Right atrium auricular region (tissue), 2 donors: ENCODE measurements at regions not wholly inside any gene's neighbourhood (a gene's known extent, or its start where the extent isn't known, plus 50 kb on each side); places are given as distances from the start of the nearest gene placed in this dataset.

Experiments
- DNase-seq: peaks from one replicate; pipeline ENCODE4 v3.0.0-alpha.2; 2019; ENCODE audit warnings: low spot score
- H3K27ac ChIP-seq, 2 donors: fragments of 200-600 bp; sonication (generic); 1 replicate in 1 of 2; 2 replicates in 1 of 2; pipeline ENCODE4 v1.5.1; 2016 to 2019
- H3K27me3 ChIP-seq, 2 donors: fragments of 200-600 bp; sonication (generic); one replicate each; pipeline versions ENCODE4 v1.5.1 to v1.6.0; 2017 to 2019
- H3K36me3 ChIP-seq: fragments of 200-600 bp; sonication (generic); one replicate; pipeline ENCODE4 v1.5.1; 2016
- H3K4me1 ChIP-seq, 2 donors: fragments of 200-600 bp; sonication (generic); one replicate each; pipeline versions ENCODE4 v1.5.1 to v1.6.0; 2017 to 2019
- H3K4me3 ChIP-seq, 2 donors: fragments of 200-600 bp; sonication (generic); 1 replicate in 1 of 2; 2 replicates in 1 of 2; pipeline ENCODE4 v1.5.1; 2017 to 2019; ENCODE audit warnings: mild to moderate bottlenecking in 1 of 2, moderate library complexity in 1 of 2
- H3K9me3 ChIP-seq, 2 donors: fragments of 200-600 bp; sonication (generic); one replicate each; pipeline ENCODE4 v1.5.1; 2019
- TF ChIP-seq, protein P1 (sequence below), 2 donors: fragments of 200-600 bp; sonication (generic); IDR thresholded peaks; one replicate each; pipeline ENCODE4 v1.5.1; 2019; ENCODE audit warnings: antibody characterized with exemption in 2 of 2

DNA sequence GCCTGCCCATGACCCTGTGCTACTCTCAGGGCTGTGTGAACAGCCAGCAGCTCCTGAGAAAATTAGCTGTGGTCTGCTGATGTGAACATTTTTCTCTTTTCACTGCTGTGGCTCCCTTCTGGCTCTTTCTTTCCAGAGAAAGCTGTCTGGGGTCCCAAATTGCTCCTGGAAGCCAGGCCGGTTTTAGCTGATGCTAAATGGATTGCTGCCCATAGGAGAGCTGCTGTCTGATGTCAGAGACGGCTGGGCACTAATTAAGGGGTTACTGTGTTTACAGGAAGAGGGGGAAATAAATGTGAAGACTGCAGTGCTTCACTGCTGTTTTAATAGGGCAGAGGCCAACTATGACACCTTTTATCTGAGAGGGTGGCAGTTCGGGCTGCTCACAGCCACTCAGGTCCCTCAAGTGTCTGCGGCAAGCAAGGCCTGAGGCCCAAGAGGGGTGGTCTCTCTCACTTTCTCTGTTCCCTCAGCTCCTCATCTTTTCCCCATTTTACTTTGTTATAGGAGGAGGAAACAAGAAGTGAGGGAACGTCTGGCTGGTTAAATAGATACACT lies 106.0 kb upstream of the GNG12 start:
- TF ChIP-seq, protein P1, sequence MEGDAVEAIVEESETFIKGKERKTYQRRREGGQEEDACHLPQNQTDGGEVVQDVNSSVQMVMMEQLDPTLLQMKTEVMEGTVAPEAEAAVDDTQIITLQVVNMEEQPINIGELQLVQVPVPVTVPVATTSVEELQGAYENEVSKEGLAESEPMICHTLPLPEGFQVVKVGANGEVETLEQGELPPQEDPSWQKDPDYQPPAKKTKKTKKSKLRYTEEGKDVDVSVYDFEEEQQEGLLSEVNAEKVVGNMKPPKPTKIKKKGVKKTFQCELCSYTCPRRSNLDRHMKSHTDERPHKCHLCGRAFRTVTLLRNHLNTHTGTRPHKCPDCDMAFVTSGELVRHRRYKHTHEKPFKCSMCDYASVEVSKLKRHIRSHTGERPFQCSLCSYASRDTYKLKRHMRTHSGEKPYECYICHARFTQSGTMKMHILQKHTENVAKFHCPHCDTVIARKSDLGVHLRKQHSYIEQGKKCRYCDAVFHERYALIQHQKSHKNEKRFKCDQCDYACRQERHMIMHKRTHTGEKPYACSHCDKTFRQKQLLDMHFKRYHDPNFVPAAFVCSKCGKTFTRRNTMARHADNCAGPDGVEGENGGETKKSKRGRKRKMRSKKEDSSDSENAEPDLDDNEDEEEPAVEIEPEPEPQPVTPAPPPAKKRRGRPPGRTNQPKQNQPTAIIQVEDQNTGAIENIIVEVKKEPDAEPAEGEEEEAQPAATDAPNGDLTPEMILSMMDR (IDR thresholded peaks at IDR 0.05) = no peak
- peaks cover 0 to 10% of the 10 kb centered on the region in 2 donors for H3K4me1 ChIP-seq
- H3K27ac ChIP-seq = peak overlapping the region in 1 of 2 donors; percentile 1
- no peaks in the 10 kb centered on the region for H3K9me3 ChIP-seq
- H3K36me3 ChIP-seq = no peaks in the 10 kb centered on the region
- no peak overlapping the region for H3K4me3 ChIP-seq
- H3K27me3 ChIP-seq = no peaks in the 10 kb centered on the region
- no peak for DNase-seq

DNA sequence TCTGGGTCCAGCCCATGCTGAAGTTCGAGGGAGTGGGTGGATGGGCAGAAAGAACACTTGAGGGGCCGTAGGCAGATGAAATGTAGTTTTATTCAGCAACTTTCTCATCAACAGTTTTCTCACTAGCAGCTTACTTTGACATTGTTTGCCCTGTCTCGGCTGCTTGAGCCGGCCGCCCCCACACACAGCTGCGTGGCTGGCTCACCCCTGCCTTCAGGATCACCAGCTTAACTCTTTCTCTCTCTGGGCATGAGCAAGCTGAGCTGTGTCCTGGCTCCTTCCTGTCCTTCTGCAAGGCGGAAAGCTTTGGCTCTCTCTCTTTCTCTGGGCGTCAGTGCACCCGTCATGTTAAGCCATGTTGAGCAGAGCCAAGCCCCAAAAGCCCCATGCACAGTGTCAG lies 104.4 kb upstream of the GNG12 start:
- TF ChIP-seq, protein P1 (IDR thresholded peaks at IDR 0.05) = no peak
- DNase-seq = no peak
- Histone ChIP-seq H3K27ac (no peak overlapping the region), H3K36me3 (no peaks in the 10 kb centered on the region), H3K27me3 (no peaks in the 10 kb centered on the region), H3K4me3 (no peak overlapping the region), H3K4me1 (peaks cover 0 to 10% of the 10 kb centered on the region in 2 donors), H3K9me3 (no peaks in the 10 kb centered on the region)

DNA sequence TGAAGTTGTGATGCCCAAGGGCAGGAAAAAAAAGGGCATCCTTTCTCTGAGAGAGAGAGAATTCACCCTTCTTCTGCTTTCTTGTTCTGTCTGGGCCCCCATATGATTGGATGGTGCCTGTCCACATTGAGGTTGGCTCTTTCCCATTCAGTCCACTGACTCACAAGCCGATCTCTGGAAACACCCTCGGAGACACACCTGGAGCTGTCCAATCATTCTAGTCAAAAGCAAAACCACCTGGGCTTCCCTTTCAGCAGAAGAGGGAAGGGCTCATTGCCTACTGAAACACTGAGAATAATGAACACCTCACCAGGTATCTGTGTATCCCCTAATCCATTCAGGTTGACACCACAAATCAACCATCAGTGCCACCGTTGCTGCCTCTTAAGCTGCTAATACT lies 103.7 kb upstream of the GNG12 start:
- Histone ChIP-seq H3K27me3 (no peaks in the 10 kb centered on the region), H3K36me3 (no peaks in the 10 kb centered on the region), H3K27ac (no peak overlapping the region), H3K9me3 (no peaks in the 10 kb centered on the region), H3K4me1 (peaks cover 0 to 10% of the 10 kb centered on the region in 2 donors), H3K4me3 (no peak overlapping the region)
- no peak for DNase-seq
- TF ChIP-seq, protein P1 (IDR thresholded peaks at IDR 0.05) = no peak

DNA sequence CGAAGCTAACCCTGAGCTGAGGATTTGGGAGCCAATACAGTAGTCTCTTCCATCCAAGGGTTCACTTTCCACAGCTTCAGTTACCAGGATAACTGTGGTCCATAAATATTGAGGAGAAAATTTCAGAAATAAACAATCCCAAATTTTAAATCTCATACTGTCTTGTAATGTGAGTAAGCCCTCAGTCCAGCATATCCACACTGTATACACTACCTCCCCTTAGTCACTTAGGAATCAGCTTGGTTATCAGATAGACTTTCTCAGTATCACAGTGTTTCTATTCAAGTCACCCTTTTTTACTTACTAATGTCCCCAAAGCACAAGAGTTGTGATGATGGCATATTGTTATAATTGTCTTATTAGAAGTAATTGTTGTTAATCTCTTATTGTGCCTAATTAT lies 102.3 kb upstream of the GNG12 start:
- H3K36me3 ChIP-seq = no peaks in the 10 kb centered on the region
- no peak overlapping the region for H3K27ac ChIP-seq
- H3K9me3 ChIP-seq = no peaks in the 10 kb centered on the region

DNA sequence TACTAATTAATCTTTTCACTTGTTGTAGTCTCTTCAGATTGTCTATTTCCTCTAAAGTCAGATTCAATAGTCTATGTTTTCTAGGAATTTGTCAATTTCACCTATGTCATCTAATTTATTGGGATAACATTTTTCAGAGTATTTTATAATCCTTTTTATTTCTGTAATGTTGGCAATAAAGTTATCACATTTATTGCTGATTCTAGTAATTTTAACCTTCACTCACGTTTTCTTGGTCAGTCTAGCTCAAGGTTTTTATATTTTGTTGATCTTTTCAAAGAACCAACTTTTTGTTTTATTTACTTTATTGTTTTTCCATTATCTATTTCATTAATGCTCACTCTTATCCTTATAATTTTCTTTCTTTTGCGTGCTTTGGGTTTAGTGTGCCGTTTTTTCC lies 97.9 kb upstream of the GNG12 start:
- Histone ChIP-seq H3K9me3 (no peaks in the 10 kb centered on the region), H3K36me3 (no peaks in the 10 kb centered on the region), H3K4me3 (no peak overlapping the region), H3K27me3 (no peaks in the 10 kb centered on the region), H3K27ac (no peak overlapping the region), H3K4me1 (no peaks in the 10 kb centered on the region)
- DNase-seq = no peak
- TF ChIP-seq, protein P1 (IDR thresholded peaks at IDR 0.05) = no peak

More for the DNA sequence above, 102.3 kb upstream of the GNG12 start:
- H3K27me3 ChIP-seq = no peaks in the 10 kb centered on the region
- no peak for DNase-seq
- no peak overlapping the region for H3K4me3 ChIP-seq
- TF ChIP-seq, protein P1 (IDR thresholded peaks at IDR 0.05) = no peak
- H3K4me1 ChIP-seq = peaks cover 0 to 10% of the 10 kb centered on the region in 2 donors

DNA sequence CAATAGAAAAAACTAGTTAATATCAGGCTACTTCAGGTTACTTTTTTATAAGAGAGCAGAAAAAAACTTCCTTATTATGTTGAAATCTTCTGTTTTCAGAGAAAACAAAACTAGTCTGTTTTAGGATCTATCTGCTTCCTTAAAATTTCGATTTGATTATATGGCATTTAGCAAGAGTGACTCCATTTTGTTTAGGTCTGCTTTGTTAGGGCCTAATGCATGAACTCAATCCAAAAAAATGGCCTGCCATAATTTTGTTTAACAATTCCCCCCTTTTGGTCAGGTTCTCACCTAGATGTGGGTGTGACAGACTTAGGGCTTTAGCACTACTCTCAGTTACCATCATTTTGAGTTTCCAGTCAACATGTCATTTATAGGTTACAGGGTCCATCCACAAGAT lies 89.8 kb upstream of the GNG12 start:
- no peaks in the 10 kb centered on the region for H3K27me3 ChIP-seq
- DNase-seq = no peak
- H3K4me3 ChIP-seq = no peak overlapping the region
- no peaks in the 10 kb centered on the region for H3K4me1 ChIP-seq
- no peaks in the 10 kb centered on the region for H3K36me3 ChIP-seq
- no peak overlapping the region for H3K27ac ChIP-seq
- H3K9me3 ChIP-seq = no peaks in the 10 kb centered on the region
- TF ChIP-seq, protein P1 (IDR thresholded peaks at IDR 0.05) = no peak
